Activated T-cell treated with anti-CD3 and anti-CD28 coated beads, Interleukin-2, amount 50 U/mL, for 4 hours (primary cell): ENCODE measurements at regions not wholly inside any gene's neighbourhood (a gene's known extent, or its start where the extent isn't known, plus 50 kb on each side); places are given as distances from the start of the nearest gene placed in this dataset.
"Not testable (repeated sequence)": the region's sequence is repeated elsewhere in the genome, so short reads cannot be mapped to it uniquely, and the experiment has no call there.

ENCODE experiments used
- ATAC-seq, 2 donors: fragments of 200-7000 bp; cut with Tn5 transposase; one replicate each; pipeline ENCODE4 v1.10.0; 2021
- DNase-seq: peaks from one replicate; pipeline ENCODE4 v3.0.0-alpha.2; 2020
- H3K27me3 Mint-ChIP-seq: one replicate; pipeline ENCODE4 v1.8.0; 2021; ENCODE audit warnings: low read depth, mixed read lengths
- H3K36me3 Mint-ChIP-seq: one replicate; pipeline ENCODE4 v1.8.0; 2022; ENCODE audit warnings: mixed read lengths; ENCODE audit not compliant: insufficient read depth
- H3K4me1 Mint-ChIP-seq: one replicate; pipeline ENCODE4 v1.8.0; 2021; ENCODE audit warnings: low read depth, mixed read lengths
- H3K4me3 Mint-ChIP-seq: one replicate; pipeline ENCODE4 v1.8.0; 2021; ENCODE audit warnings: mild to moderate bottlenecking, moderate library complexity, mixed read lengths
- H3K9me3 Mint-ChIP-seq: one replicate; pipeline ENCODE4 v1.8.0; 2021; ENCODE audit warnings: mixed read lengths

- not testable (repeated sequence) for DNase-seq, H3K4me3 Mint-ChIP-seq, ATAC-seq, H3K4me1 Mint-ChIP-seq, H3K27me3 Mint-ChIP-seq, H3K9me3 Mint-ChIP-seq, H3K36me3 Mint-ChIP-seq
These were observed 68.6 kb upstream of the IZUMO1R start for GRCh38 chr11:94235772-94236171.

GRCh38 chr11:94236416-94236815 is 68.0 kb upstream of the IZUMO1R start:
- H3K4me3 Mint-ChIP-seq, DNase-seq, H3K36me3 Mint-ChIP-seq, ATAC-seq, H3K9me3 Mint-ChIP-seq, H3K4me1 Mint-ChIP-seq, H3K27me3 Mint-ChIP-seq: not testable (repeated sequence)

DNA sequence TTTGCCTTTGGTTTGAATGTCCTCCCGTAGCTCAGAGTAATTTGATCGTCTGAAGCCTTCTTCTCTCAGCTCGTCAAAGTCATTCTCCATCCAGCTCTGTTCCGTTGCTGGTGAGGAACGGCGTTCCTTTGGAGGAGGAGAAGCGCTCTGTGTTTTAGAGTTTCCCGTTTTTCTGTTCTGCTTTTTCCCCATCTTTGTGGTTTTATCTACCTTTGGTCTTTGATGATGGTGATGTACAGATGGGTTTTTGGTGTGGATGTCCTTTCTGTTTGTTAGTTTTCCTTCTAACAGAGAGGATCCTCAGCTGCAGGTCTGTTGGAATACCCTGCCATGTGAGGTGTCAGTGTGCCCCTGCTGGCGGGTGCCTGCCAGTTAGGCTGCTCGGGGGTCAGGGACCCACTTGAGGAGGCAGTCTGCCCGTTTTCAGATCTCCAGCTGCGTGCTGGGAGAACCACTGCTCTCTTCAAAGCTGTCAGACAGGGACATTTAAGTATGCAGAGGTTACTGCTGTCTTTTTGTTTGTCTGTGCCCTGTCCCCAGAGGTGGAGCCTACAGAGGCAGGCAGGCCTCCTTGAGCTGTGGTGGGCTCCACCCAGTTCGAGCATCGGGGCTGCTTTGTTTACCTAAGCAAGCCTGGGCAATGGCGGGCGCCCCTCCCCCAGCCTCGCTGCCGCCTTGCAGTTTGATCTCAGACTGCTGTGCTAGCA is 66.8 kb upstream of the IZUMO1R start:
- not testable (repeated sequence) for H3K36me3 Mint-ChIP-seq, H3K4me3 Mint-ChIP-seq, H3K9me3 Mint-ChIP-seq, H3K4me1 Mint-ChIP-seq, DNase-seq, ATAC-seq, H3K27me3 Mint-ChIP-seq

DNA sequence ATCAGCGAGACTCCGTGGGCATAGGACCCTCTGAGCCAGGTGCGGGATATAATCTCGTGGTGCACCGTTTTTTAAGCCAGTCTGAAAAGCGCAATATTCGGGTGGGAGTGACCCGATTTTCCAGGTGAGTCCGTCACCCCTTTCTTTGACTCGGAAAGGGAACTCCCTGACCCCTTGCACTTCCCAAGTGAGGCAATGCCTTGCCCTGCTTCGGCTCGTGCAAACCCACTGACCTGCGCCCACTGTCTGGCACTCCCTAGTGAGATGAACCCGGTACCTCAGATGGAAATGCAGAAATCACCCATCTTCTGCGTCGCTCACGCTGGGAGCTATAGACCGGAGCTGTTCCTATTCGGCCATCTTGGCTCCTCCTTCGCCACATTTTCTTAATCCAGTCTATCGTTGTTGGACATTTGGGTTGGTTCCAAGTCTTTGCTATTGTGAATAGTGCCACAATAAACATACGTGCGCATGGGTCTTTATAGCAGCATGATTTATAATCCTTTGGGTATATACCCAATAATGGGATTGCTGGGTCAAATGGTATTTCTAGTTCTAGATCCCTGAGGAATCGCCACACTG is 66.1 kb upstream of the IZUMO1R start:
- peak in 1 of 2 donors; percentile 40 for ATAC-seq

DNA sequence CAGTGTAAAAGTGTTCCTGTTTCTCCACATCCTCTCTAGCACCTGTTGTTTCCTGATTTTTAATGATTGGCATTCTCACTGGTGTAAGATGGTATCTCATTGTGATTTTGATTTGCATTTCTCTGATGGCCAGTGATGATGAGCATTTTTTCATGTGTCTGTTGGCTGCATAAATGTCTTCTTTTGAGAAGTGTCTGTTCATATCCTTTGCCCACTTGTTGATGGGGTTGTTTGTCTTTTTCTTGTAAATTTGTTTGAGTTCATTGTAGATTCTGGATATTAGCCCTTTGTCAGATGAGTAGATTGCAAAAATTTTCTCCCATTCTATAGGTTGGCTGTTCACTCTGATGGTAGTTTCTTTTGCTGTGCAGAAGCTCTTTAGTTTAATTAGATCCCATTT is 65.6 kb upstream of the IZUMO1R start:
- not testable (repeated sequence) for ATAC-seq, DNase-seq, H3K27me3 Mint-ChIP-seq, H3K36me3 Mint-ChIP-seq, H3K9me3 Mint-ChIP-seq, H3K4me3 Mint-ChIP-seq, H3K4me1 Mint-ChIP-seq

More for the DNA sequence above, 66.1 kb upstream of the IZUMO1R start:
- H3K4me3 Mint-ChIP-seq, DNase-seq, H3K4me1 Mint-ChIP-seq, H3K36me3 Mint-ChIP-seq, H3K27me3 Mint-ChIP-seq, H3K9me3 Mint-ChIP-seq: not testable (repeated sequence)

- H3K27me3 Mint-ChIP-seq = peaks cover 2% of the 10 kb centered on the region
- ATAC-seq = no peak
- DNase-seq = no peak
- H3K36me3 Mint-ChIP-seq = no peaks in the 10 kb centered on the region
- H3K9me3 Mint-ChIP-seq = peaks cover 11% of the 10 kb centered on the region
- no peak overlapping the region for H3K4me3 Mint-ChIP-seq
- no peaks in the 10 kb centered on the region for H3K4me1 Mint-ChIP-seq
These were observed 62.5 kb upstream of the IZUMO1R start for GRCh38 chr11:94241896-94242295.

DNA sequence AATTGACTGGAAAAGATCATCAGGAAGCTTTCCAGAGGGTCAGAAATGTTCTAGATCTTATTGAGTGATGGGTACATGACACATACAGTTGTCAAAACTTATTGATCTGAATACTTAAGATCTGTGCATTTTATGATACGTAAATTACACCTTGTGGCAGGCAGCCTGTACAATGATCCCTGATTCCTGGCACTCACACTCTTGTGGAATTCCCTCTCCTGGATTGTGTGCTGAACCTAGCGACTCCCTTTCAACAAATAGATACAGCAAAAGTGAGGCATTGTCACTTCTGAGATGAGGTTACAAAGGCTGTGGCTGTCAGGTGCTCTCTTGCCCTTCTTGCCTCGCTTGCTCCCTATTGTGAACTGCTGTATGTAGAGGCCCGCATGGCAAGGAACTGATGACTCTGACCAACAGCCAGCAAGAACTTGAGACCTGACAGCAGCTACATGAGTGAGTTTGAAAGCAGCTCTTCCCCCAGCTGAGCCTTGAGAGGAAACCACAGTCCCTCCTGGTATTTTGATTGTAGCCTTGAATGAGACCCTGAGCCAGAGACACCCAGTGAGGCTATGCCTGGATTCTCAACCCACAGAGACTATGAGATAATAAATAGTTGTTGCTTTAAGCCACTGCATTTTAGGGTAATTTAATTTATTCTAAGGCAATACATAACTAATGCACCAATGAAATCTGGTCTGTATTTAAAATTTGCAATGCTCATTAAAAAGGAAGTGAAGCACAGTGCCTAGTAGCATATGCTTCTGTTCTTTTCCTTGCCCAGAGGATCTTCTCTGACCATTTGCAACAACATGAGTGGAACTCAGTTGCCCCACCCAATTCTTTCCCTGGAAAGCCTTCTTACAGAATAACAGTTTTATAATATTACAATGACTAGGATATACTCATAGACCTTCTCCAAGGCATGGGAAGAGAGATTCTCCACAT is 60.5 kb upstream of the IZUMO1R start:
- Mint-ChIP-seq H3K4me1 (no peaks in the 10 kb centered on the region), H3K9me3 (peaks cover 11% of the 10 kb centered on the region), H3K36me3 (no peaks in the 10 kb centered on the region), H3K27me3 (peaks cover 2% of the 10 kb centered on the region), H3K4me3 (no peak overlapping the region)
- ATAC-seq (no peak), DNase-seq (no peak)

DNA sequence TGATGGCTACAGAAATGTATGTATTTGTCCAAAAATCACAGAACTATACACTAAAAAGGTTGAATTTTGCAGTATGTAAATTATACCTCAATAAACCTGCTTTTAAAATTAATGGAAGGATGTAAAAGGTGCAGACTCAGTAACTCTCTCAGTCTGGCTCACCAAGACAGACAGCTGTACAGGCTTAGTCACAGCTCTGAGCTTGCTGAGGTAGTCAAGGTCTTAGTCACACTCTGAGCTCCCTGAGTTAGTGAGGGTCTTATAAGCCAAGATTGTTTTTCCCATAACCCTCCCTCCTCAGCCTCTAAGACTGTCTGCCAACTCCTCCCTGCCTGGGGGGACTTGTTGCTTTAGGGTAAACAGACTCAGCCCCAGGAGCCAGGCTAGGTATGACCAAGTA is 59.3 kb upstream of the IZUMO1R start:
- ATAC-seq = no peak
- H3K4me3 Mint-ChIP-seq = no peak overlapping the region
- H3K4me1 Mint-ChIP-seq = no peaks in the 10 kb centered on the region
- no peaks in the 10 kb centered on the region for H3K36me3 Mint-ChIP-seq
- peaks cover 16% of the 10 kb centered on the region for H3K9me3 Mint-ChIP-seq
- no peak for DNase-seq
- peaks cover 2% of the 10 kb centered on the region for H3K27me3 Mint-ChIP-seq

GRCh38 chr11:94248301-94248700 is 56.1 kb upstream of the IZUMO1R start:
- H3K4me1 Mint-ChIP-seq, ATAC-seq, DNase-seq, H3K27me3 Mint-ChIP-seq, H3K4me3 Mint-ChIP-seq, H3K36me3 Mint-ChIP-seq: not testable (repeated sequence)
- peaks cover 18% of the 10 kb centered on the region for H3K9me3 Mint-ChIP-seq

- no peaks in the 10 kb centered on the region for H3K36me3 Mint-ChIP-seq
- H3K4me1 Mint-ChIP-seq = no peaks in the 10 kb centered on the region
- H3K27me3 Mint-ChIP-seq = no peaks in the 10 kb centered on the region
- ATAC-seq (no peak), DNase-seq (no peak)
- H3K4me3 Mint-ChIP-seq = no peak overlapping the region
- H3K9me3 Mint-ChIP-seq = peaks cover 27% of the 10 kb centered on the region
These were observed 50.2 kb upstream of the IZUMO1R start for GRCh38 chr11:94254214-94254613.
